SK-N-SH (cell line): ENCODE measurements at regions not wholly inside any gene's neighbourhood (a gene's known extent, or its start where the extent isn't known, plus 50 kb on each side); places are given as distances from the start of the nearest gene placed in this dataset.

Experiments
- CTCF ChIA-PET: fragments of 300-600, 350-600 bp; formaldehyde crosslinking; extraction: SDS; loops from one replicate; lab custom pipeline; 2021; lab: Yijun Ruan, JAX
- POLR2A ChIA-PET: fragments of 350-600 bp; sonication (Branson Sonifier 250); formaldehyde crosslinking; extraction: SDS; loops from one replicate; lab custom pipeline; 2020; ENCODE audit warnings: antibody characterized with exemption, inconsistent platforms; lab: Yijun Ruan, JAX
- DNase-seq: peaks from one replicate; pipeline ENCODE4 v3.0.0; 2012
- H2AFZ ChIP-seq: fragments of 200-600 bp; sonication (generic); 2 replicates; pipeline ENCODE4 v1.8.1; 2016; ENCODE audit warnings: antibody characterized with exemption, mild to moderate bottlenecking, low read depth
- H3F3A ChIP-seq: fragments of 200-600 bp; sonication (generic); replicated peaks from 2 replicates; pipeline ENCODE3; 2016; ENCODE audit warnings: antibody characterized with exemption, mild to moderate bottlenecking; ENCODE audit not compliant: insufficient read depth
- H3K27ac ChIP-seq, 2 experiments: fragments of 200-500 bp in 1 of 2; fragments of 200-600 bp in 1 of 2; sonication (Bioruptor generic) in 1 of 2; sonication (generic), shearing (Covaris generic) in 1 of 2; 2 replicates each; pipeline versions ENCODE4 v1.5.1 to v1.6.1; 2014 to 2016; ENCODE audit warnings: low read depth in 2 of 2, inconsistent platforms in 1 of 2, low read length in 1 of 2, mild to moderate bottlenecking in 1 of 2, mixed read lengths in 1 of 2
- H3K27me3 ChIP-seq: fragments of 200-600 bp; sonication (generic), shearing (Covaris generic); 2 replicates; pipeline ENCODE4 v1.6.1; 2016; ENCODE audit warnings: mixed run types; ENCODE audit not compliant: insufficient read depth
- H3K36me3 ChIP-seq, 2 experiments: fragments of 200-500 bp in 1 of 2; fragments of 200-600 bp in 1 of 2; sonication (Bioruptor generic) in 1 of 2; sonication (generic) in 1 of 2; replicated peaks in 1 of 2; 2 replicates each; pipeline versions ENCODE3 to v1.5.1; 2014 to 2016; ENCODE audit warnings: low read length in 1 of 2, mild to moderate bottlenecking in 1 of 2; ENCODE audit not compliant: insufficient read depth in 2 of 2, control insufficient read depth in 1 of 2
- H3K4me1 ChIP-seq, 2 experiments: fragments of 200-500 bp in 1 of 2; fragments of 200-600 bp in 1 of 2; sonication (Bioruptor generic) in 1 of 2; sonication (generic), shearing (Covaris generic) in 1 of 2; 2 replicates each; pipeline versions ENCODE4 v1.5.1 to v1.6.1; 2014 to 2016; ENCODE audit warnings: low read depth in 1 of 2, low read length in 1 of 2, mixed run types in 1 of 2; ENCODE audit not compliant: insufficient read depth in 2 of 2, control insufficient read depth in 1 of 2
- H3K4me2 ChIP-seq: fragments of 200-600 bp; sonication (generic), shearing (Covaris generic); 2 replicates; pipeline ENCODE4 v1.6.1; 2017; ENCODE audit warnings: mixed run types
- H3K4me3 ChIP-seq, 2 experiments: fragments of 200-500 bp in 1 of 2; fragments of 200-600 bp in 1 of 2; sonication (Bioruptor generic) in 1 of 2; sonication (generic), shearing (Covaris generic) in 1 of 2; 2 replicates each; pipeline versions ENCODE4 v1.5.1 to v1.8.1; 2014 to 2016; ENCODE audit warnings: low read depth in 2 of 2, inconsistent platforms in 1 of 2, low read length in 1 of 2, mild to moderate bottlenecking in 1 of 2, mixed read lengths in 1 of 2, moderate library complexity in 1 of 2
- H3K79me2 ChIP-seq: fragments of 200-600 bp; sonication (generic); 2 replicates; pipeline ENCODE4 v1.8.1; 2017; ENCODE audit warnings: mild to moderate bottlenecking; ENCODE audit not compliant: insufficient read depth
- H3K9ac ChIP-seq: fragments of 200-600 bp; sonication (generic); 2 replicates; pipeline ENCODE4 v1.6.1; 2017; ENCODE audit warnings: mixed run types
- H3K9me2 ChIP-seq: fragments of 200-600 bp; sonication (generic); 2 replicates; pipeline ENCODE4 v1.6.1; 2017; ENCODE audit warnings: mixed run types
- H3K9me3 ChIP-seq: fragments of 200-600 bp; sonication (generic); 2 replicates; pipeline ENCODE4 v1.6.1; 2017; ENCODE audit warnings: mixed run types, mild to moderate bottlenecking, moderate library complexity
- H4K20me1 ChIP-seq: fragments of 200-600 bp; sonication (generic); 2 replicates; pipeline ENCODE4 v1.6.1; 2017; ENCODE audit warnings: mild to moderate bottlenecking, mixed run types; ENCODE audit not compliant: insufficient read depth
- CHD2 ChIP-seq: fragments of 150-350 bp; IDR thresholded peaks from 2 replicates; pipeline ENCODE4 v1.6.1; 2018; ENCODE audit warnings: low read length; ENCODE audit not compliant: partially characterized antibody
- CTCF ChIP-seq: fragments of 200-600 bp; sonication (generic); IDR thresholded peaks from 2 replicates; pipeline ENCODE4 v1.6.1; 2017; ENCODE audit warnings: antibody characterized with exemption, mild to moderate bottlenecking, moderate library complexity
- ELF1 ChIP-seq: IDR thresholded peaks from 2 replicates; pipeline ENCODE4 v1.4.0; 2012
- EP300 ChIP-seq, 2 experiments: IDR thresholded peaks; 2 replicates each; pipeline versions ENCODE4 v1.4.0 to v1.6.1; 2012; ENCODE audit warnings: borderline replicate concordance in 1 of 2, low read depth in 1 of 2, low read length in 1 of 2
- FOSL2 ChIP-seq: IDR thresholded peaks from 2 replicates; pipeline ENCODE4 v1.4.0; 2012; ENCODE audit warnings: low read depth, mild to moderate bottlenecking, moderate library complexity, borderline replicate concordance
- GATA2 ChIP-seq: sonication (generic); formaldehyde crosslinking; IDR thresholded peaks from 2 replicates; pipeline ENCODE4 v1.5.0; 2020; ENCODE audit warnings: mild to moderate bottlenecking, missing genetic modification reagents
- IRF3 ChIP-seq: fragments of 150-350 bp; IDR thresholded peaks from 2 replicates; pipeline ENCODE4 v1.6.1; 2016; ENCODE audit warnings: mild to moderate bottlenecking, low read depth, low read length
- MAX ChIP-seq: IDR thresholded peaks from 2 replicates; pipeline ENCODE4 v1.4.0; 2012; ENCODE audit warnings: low read depth
- MXI1 ChIP-seq: IDR thresholded peaks from 2 replicates; pipeline ENCODE4 v1.6.1; 2012; ENCODE audit warnings: mild to moderate bottlenecking, low read depth, low read length, improper control_type of control experiment
- NFIC ChIP-seq: IDR thresholded peaks from 2 replicates; pipeline ENCODE4 v1.4.0; 2012; ENCODE audit warnings: borderline replicate concordance
- NRF1 ChIP-seq: IDR thresholded peaks from 2 replicates; pipeline ENCODE4 v1.6.1; 2012; ENCODE audit warnings: low read depth, mild to moderate bottlenecking, low read length
- PBX3 ChIP-seq: IDR thresholded peaks from 2 replicates; pipeline ENCODE4; 2012
- POLR2AphosphoS5 ChIP-seq: IDR thresholded peaks from 2 replicates; pipeline ENCODE4 v1.6.1; 2012; ENCODE audit warnings: low read depth, low read length
- SIN3A ChIP-seq: IDR thresholded peaks from 2 replicates; pipeline ENCODE4 v1.6.1; 2012; ENCODE audit warnings: low read depth, mild to moderate bottlenecking, low read length, moderate library complexity, borderline replicate concordance
- SMC3 ChIP-seq: IDR thresholded peaks from 2 replicates; pipeline ENCODE4 v1.6.1; 2012; ENCODE audit warnings: low read depth, low read length, improper control_type of control experiment
- TCF12 ChIP-seq: IDR thresholded peaks from 2 replicates; pipeline ENCODE4 v1.4.0; 2012
- USF1 ChIP-seq: IDR thresholded peaks from 2 replicates; pipeline ENCODE4 v1.4.0; 2012; ENCODE audit warnings: low read depth, borderline replicate concordance
- USF2 ChIP-seq: fragments of 150-350 bp; IDR thresholded peaks from 2 replicates; pipeline ENCODE4 v1.6.1; 2017; ENCODE audit warnings: antibody characterized with exemption, low read length, low read depth, borderline replicate concordance
- YY1 ChIP-seq: IDR thresholded peaks from 2 replicates; pipeline ENCODE4 v1.4.0; 2012; ENCODE audit warnings: low read depth, mild to moderate bottlenecking
- ZBTB33 ChIP-seq: IDR thresholded peaks from 2 replicates; pipeline ENCODE4 v1.4.0; 2012; ENCODE audit warnings: low read depth, borderline replicate concordance
- WGBS: methylation state at CpG from one replicate; pipeline ENCODE4 v1.1.6; 2017; ENCODE audit warnings: low lambda C conversion rate; 5-methylcytosine and 5-hydroxymethylcytosine counted together

GRCh38 chr18:30487962-30488361 lies 554.6 kb downstream of the DSC3 start:
- POLR2A ChIA-PET = no interaction called here
- H4K20me1 ChIP-seq = no peaks in the 10 kb centered on the region
- H3K4me2 ChIP-seq = no peak overlapping the region
- H3K4me3 ChIP-seq = no peak overlapping the region
- no peaks in the 10 kb centered on the region for H3K36me3 ChIP-seq
- no peaks in the 10 kb centered on the region for H3K27me3 ChIP-seq
- no peaks in the 10 kb centered on the region for H3K79me2 ChIP-seq
- TF ChIP-seq ELF1 (no peak), FOSL2 (no peak), MAX (no peak), NFIC (no peak), USF1 (no peak), EP300 (IDR thresholded peaks at IDR 0.05; ENCODE audit: borderline replicate concordance in 1 of 2, low read depth in 1 of 2, low read length in 1 of 2) (no peak), PBX3 (no peak), GATA2 (CRISPR knock-in tag) (no peak), POLR2AphosphoS5 (no peak), CTCF (no peak), TCF12 (no peak), CHD2 (no peak), SIN3A (no peak), MXI1 (no peak), USF2 (no peak), YY1 (no peak), SMC3 (no peak), IRF3 (no peak), ZBTB33 (no peak), NRF1 (no peak)
- H3K27ac ChIP-seq = no peak overlapping the region
- DNase-seq = no peak
- CTCF ChIA-PET = no interaction called here
- H3F3A ChIP-seq = peaks cover 4% of the 10 kb centered on the region
- no peak overlapping the region for H2AFZ ChIP-seq
- 39% methylated on average over 2 of the region's 2 CpGs for WGBS
- no peaks in the 10 kb centered on the region for H3K9me2 ChIP-seq
- no peak overlapping the region for H3K9ac ChIP-seq
- no peaks in the 10 kb centered on the region for H3K9me3 ChIP-seq
- H3K4me1 ChIP-seq = no peaks in the 10 kb centered on the region
